ENCODE measurements at regions not wholly inside any gene's neighbourhood (a gene's known extent, or its start where the extent isn't known, plus 50 kb on each side); places are given as distances from the start of the nearest gene placed in this dataset.
"Not testable (repeated sequence)": the region's sequence is repeated elsewhere in the genome, so short reads cannot be mapped to it uniquely, and the experiment has no call there.

GRCh38 chr16:82280867-82281266 lies 110.8 kb upstream of the MPHOSPH6 start:
- no peak for DNase-seq
- no peak overlapping the region for H3K27ac ChIP-seq (ENCODE audit: low read length)
- no peak overlapping the region for H3K4me3 ChIP-seq (ENCODE audit: low read length)
- H3K36me3 ChIP-seq (ENCODE audit: control insufficient read depth, insufficient read depth, low read length) = no peaks in the 10 kb centered on the region
- no CpG with 5 or more reads among the region's 1 CpG for WGBS (ENCODE audit: insufficient coverage, low lambda C conversion rate)
- no peaks in the 10 kb centered on the region for H3K9me3 ChIP-seq (ENCODE audit: control insufficient read depth, low read depth, low read length)
- no peaks in the 10 kb centered on the region for H3K4me1 ChIP-seq (ENCODE audit: control insufficient read depth, insufficient read depth, low read length)
- no peaks in the 10 kb centered on the region for H3K27me3 ChIP-seq (ENCODE audit: control insufficient read depth, insufficient read depth, low read length)

GRCh38 chr16:82275349-82275748 lies 105.3 kb upstream of the MPHOSPH6 start:
- not testable (repeated sequence) for H3K9me3 ChIP-seq (ENCODE audit: control insufficient read depth, low read depth, low read length); H3K36me3 ChIP-seq (ENCODE audit: control insufficient read depth, insufficient read depth, low read length); H3K27ac ChIP-seq (ENCODE audit: low read length); H3K4me3 ChIP-seq (ENCODE audit: low read length); DNase-seq; H3K27me3 ChIP-seq (ENCODE audit: control insufficient read depth, insufficient read depth, low read length); H3K4me1 ChIP-seq (ENCODE audit: control insufficient read depth, insufficient read depth, low read length)
- WGBS (ENCODE audit: insufficient coverage, low lambda C conversion rate) = no CpG with 5 or more reads among the region's 3 CpGs

GRCh38 chr16:82271636-82272035 lies 101.6 kb upstream of the MPHOSPH6 start:
- WGBS (ENCODE audit: insufficient coverage, low lambda C conversion rate) = no CpG with 5 or more reads among the region's 1 CpG

GRCh38 chr16:82267675-82268074 lies 97.7 kb upstream of the MPHOSPH6 start:
- not testable (repeated sequence) for H3K27me3 ChIP-seq (ENCODE audit: control insufficient read depth, insufficient read depth, low read length); DNase-seq; H3K4me1 ChIP-seq (ENCODE audit: control insufficient read depth, insufficient read depth, low read length); H3K4me3 ChIP-seq (ENCODE audit: low read length); H3K27ac ChIP-seq (ENCODE audit: low read length); H3K9me3 ChIP-seq (ENCODE audit: control insufficient read depth, low read depth, low read length); H3K36me3 ChIP-seq (ENCODE audit: control insufficient read depth, insufficient read depth, low read length)
- 80% methylated on average over 1 of the region's 1 CpG for WGBS (ENCODE audit: insufficient coverage, low lambda C conversion rate)

More at GRCh38 chr16:82271636-82272035, 101.6 kb upstream of the MPHOSPH6 start:
- Histone ChIP-seq H3K27ac (ENCODE audit: low read length) (no peak overlapping the region), H3K27me3 (ENCODE audit: control insufficient read depth, insufficient read depth, low read length) (no peaks in the 10 kb centered on the region), H3K9me3 (ENCODE audit: control insufficient read depth, low read depth, low read length) (no peaks in the 10 kb centered on the region), H3K4me3 (ENCODE audit: low read length) (no peak overlapping the region), H3K4me1 (ENCODE audit: control insufficient read depth, insufficient read depth, low read length) (no peaks in the 10 kb centered on the region), H3K36me3 (ENCODE audit: control insufficient read depth, insufficient read depth, low read length) (no peaks in the 10 kb centered on the region)
- no peak for DNase-seq

GRCh38 chr16:82265809-82266208 lies 95.8 kb upstream of the MPHOSPH6 start:
- no peak for DNase-seq
- no peak overlapping the region for H3K27ac ChIP-seq (ENCODE audit: low read length)
- WGBS (ENCODE audit: insufficient coverage, low lambda C conversion rate) = 100% methylated on average over 1 of the region's 2 CpGs
- H3K4me1 ChIP-seq (ENCODE audit: control insufficient read depth, insufficient read depth, low read length) = peaks cover 6% of the 10 kb centered on the region
- H3K36me3 ChIP-seq (ENCODE audit: control insufficient read depth, insufficient read depth, low read length) = no peaks in the 10 kb centered on the region
- H3K27me3 ChIP-seq (ENCODE audit: control insufficient read depth, insufficient read depth, low read length) = peaks cover 9% of the 10 kb centered on the region
- no peak overlapping the region for H3K4me3 ChIP-seq (ENCODE audit: low read length)
- H3K9me3 ChIP-seq (ENCODE audit: control insufficient read depth, low read depth, low read length) = no peaks in the 10 kb centered on the region

- Histone ChIP-seq H3K36me3 (ENCODE audit: control insufficient read depth, insufficient read depth, low read length) (no peaks in the 10 kb centered on the region), H3K27me3 (ENCODE audit: control insufficient read depth, insufficient read depth, low read length) (peaks cover 9% of the 10 kb centered on the region), H3K27ac (ENCODE audit: low read length) (no peak overlapping the region), H3K4me3 (ENCODE audit: low read length) (no peak overlapping the region), H3K9me3 (ENCODE audit: control insufficient read depth, low read depth, low read length) (no peaks in the 10 kb centered on the region), H3K4me1 (ENCODE audit: control insufficient read depth, insufficient read depth, low read length) (peaks cover 6% of the 10 kb centered on the region)
- no CpG with 5 or more reads among the region's 7 CpGs for WGBS (ENCODE audit: insufficient coverage, low lambda C conversion rate)
- DNase-seq = no peak
Observed at GRCh38 chr16:82264756-82265155, 94.7 kb upstream of the MPHOSPH6 start.

- peak; percentile 36 to 46 for DNase-seq
- Histone ChIP-seq H3K9me3 (ENCODE audit: control insufficient read depth, low read depth, low read length) (no peaks in the 10 kb centered on the region), H3K27me3 (ENCODE audit: control insufficient read depth, insufficient read depth, low read length) (peaks cover 13% of the 10 kb centered on the region), H3K4me3 (ENCODE audit: low read length) (no peak overlapping the region), H3K36me3 (ENCODE audit: control insufficient read depth, insufficient read depth, low read length) (no peaks in the 10 kb centered on the region), H3K4me1 (ENCODE audit: control insufficient read depth, insufficient read depth, low read length) (peaks cover 6% of the 10 kb centered on the region), H3K27ac (ENCODE audit: low read length) (no peak overlapping the region)
- WGBS (ENCODE audit: insufficient coverage, low lambda C conversion rate) = no CpG with 5 or more reads among the region's 10 CpGs
Observed at GRCh38 chr16:82263521-82264143, 93.6 kb upstream of the MPHOSPH6 start.

GRCh38 chr16:82262244-82262643 lies 92.2 kb upstream of the MPHOSPH6 start:
- WGBS (ENCODE audit: insufficient coverage, low lambda C conversion rate) = no CpG with 5 or more reads among the region's 3 CpGs
- no peaks in the 10 kb centered on the region for H3K36me3 ChIP-seq (ENCODE audit: control insufficient read depth, insufficient read depth, low read length)

GRCh38 chr16:82260212-82260795 lies 90.3 kb upstream of the MPHOSPH6 start:
- no peak overlapping the region for H3K27ac ChIP-seq (ENCODE audit: low read length)
- H3K27me3 ChIP-seq (ENCODE audit: control insufficient read depth, insufficient read depth, low read length) = peaks cover 13% of the 10 kb centered on the region
- WGBS (ENCODE audit: insufficient coverage, low lambda C conversion rate) = no CpG with 5 or more reads among the region's 6 CpGs
- H3K4me3 ChIP-seq (ENCODE audit: low read length) = no peak overlapping the region
- no peaks in the 10 kb centered on the region for H3K36me3 ChIP-seq (ENCODE audit: control insufficient read depth, insufficient read depth, low read length)
- peaks cover 6% of the 10 kb centered on the region for H3K4me1 ChIP-seq (ENCODE audit: control insufficient read depth, insufficient read depth, low read length)
- H3K9me3 ChIP-seq (ENCODE audit: control insufficient read depth, low read depth, low read length) = no peaks in the 10 kb centered on the region
- DNase-seq = no peak

More at GRCh38 chr16:82262244-82262643, 92.2 kb upstream of the MPHOSPH6 start:
- no peak overlapping the region for H3K27ac ChIP-seq (ENCODE audit: low read length)
- peaks cover 13% of the 10 kb centered on the region for H3K27me3 ChIP-seq (ENCODE audit: control insufficient read depth, insufficient read depth, low read length)
- peaks cover 6% of the 10 kb centered on the region for H3K4me1 ChIP-seq (ENCODE audit: control insufficient read depth, insufficient read depth, low read length)
- DNase-seq = no peak
- no peaks in the 10 kb centered on the region for H3K9me3 ChIP-seq (ENCODE audit: control insufficient read depth, low read depth, low read length)
- no peak overlapping the region for H3K4me3 ChIP-seq (ENCODE audit: low read length)

- no peak for DNase-seq
- H3K36me3 ChIP-seq (ENCODE audit: control insufficient read depth, insufficient read depth, low read length) = no peaks in the 10 kb centered on the region
- WGBS (ENCODE audit: insufficient coverage, low lambda C conversion rate) = no CpG with 5 or more reads among the region's 1 CpG
Observed at GRCh38 chr16:82259731-82260130, 89.7 kb upstream of the MPHOSPH6 start.

GRCh38 chr16:82257990-82258389 lies 88.0 kb upstream of the MPHOSPH6 start:
- DNase-seq = no peak
- Histone ChIP-seq H3K27ac (ENCODE audit: low read length) (no peak overlapping the region), H3K4me3 (ENCODE audit: low read length) (no peak overlapping the region), H3K27me3 (ENCODE audit: control insufficient read depth, insufficient read depth, low read length) (peaks cover 13% of the 10 kb centered on the region), H3K9me3 (ENCODE audit: control insufficient read depth, low read depth, low read length) (no peaks in the 10 kb centered on the region), H3K4me1 (ENCODE audit: control insufficient read depth, insufficient read depth, low read length) (no peaks in the 10 kb centered on the region), H3K36me3 (ENCODE audit: control insufficient read depth, insufficient read depth, low read length) (no peaks in the 10 kb centered on the region)
- no CpG with 5 or more reads among the region's 7 CpGs for WGBS (ENCODE audit: insufficient coverage, low lambda C conversion rate)

More at GRCh38 chr16:82259731-82260130, 89.7 kb upstream of the MPHOSPH6 start:
- Histone ChIP-seq H3K4me3 (ENCODE audit: low read length) (no peak overlapping the region), H3K4me1 (ENCODE audit: control insufficient read depth, insufficient read depth, low read length) (peaks cover 6% of the 10 kb centered on the region), H3K27me3 (ENCODE audit: control insufficient read depth, insufficient read depth, low read length) (peaks cover 13% of the 10 kb centered on the region), H3K9me3 (ENCODE audit: control insufficient read depth, low read depth, low read length) (no peaks in the 10 kb centered on the region), H3K27ac (ENCODE audit: low read length) (no peak overlapping the region)
